ENCODE measurements at regions not wholly inside any gene's neighbourhood (a gene's known extent, or its start where the extent isn't known, plus 50 kb on each side); places are given as distances from the start of the nearest gene placed in this dataset.
A peak's percentile ranks its signal among the peaks of the same experiment; 100 is the strongest.

- TF ChIP-seq CTCF (IDR thresholded peaks at IDR 0.05; ENCODE audit: unreplicated experiment) = no peak
- H3K27ac Mint-ChIP-seq = no peak overlapping the region
- H3K4me3 Mint-ChIP-seq (ENCODE audit: low read depth) = no peak overlapping the region
- H3K27me3 Mint-ChIP-seq = peaks cover 60% of the 10 kb centered on the region
- H3K36me3 Mint-ChIP-seq (ENCODE audit: insufficient read depth) = no peaks in the 10 kb centered on the region
- peaks cover 19% of the 10 kb centered on the region for H3K4me1 Mint-ChIP-seq (ENCODE audit: low read depth)
- DNase-seq (ENCODE audit: low spot score, unreplicated experiment) = no peak
- no peaks in the 10 kb centered on the region for H3K9me3 Mint-ChIP-seq (ENCODE audit: low read depth)
Observed at GRCh38 chr6:37556881-37557644, 57.4 kb upstream of the CCDC167 start.

- H3K4me3 Mint-ChIP-seq (ENCODE audit: low read depth) = no peak overlapping the region
- peaks cover 19% of the 10 kb centered on the region for H3K4me1 Mint-ChIP-seq (ENCODE audit: low read depth)
- no peaks in the 10 kb centered on the region for H3K9me3 Mint-ChIP-seq (ENCODE audit: low read depth)
- peaks cover 48% of the 10 kb centered on the region for H3K27me3 Mint-ChIP-seq
- no peaks in the 10 kb centered on the region for H3K36me3 Mint-ChIP-seq (ENCODE audit: insufficient read depth)
- TF ChIP-seq CTCF (IDR thresholded peaks at IDR 0.05; ENCODE audit: unreplicated experiment) = no peak
- H3K27ac Mint-ChIP-seq = no peak overlapping the region
- DNase-seq (ENCODE audit: low spot score, unreplicated experiment) = no peak
Observed at GRCh38 chr6:37555040-37555781, 55.5 kb upstream of the CCDC167 start.

- Mint-ChIP-seq H3K4me1 (ENCODE audit: low read depth) (peaks cover 19% of the 10 kb centered on the region), H3K9me3 (ENCODE audit: low read depth) (no peaks in the 10 kb centered on the region), H3K27ac (peak overlapping the region; percentile 57), H3K36me3 (ENCODE audit: insufficient read depth) (no peaks in the 10 kb centered on the region), H3K4me3 (ENCODE audit: low read depth) (no peak overlapping the region), H3K27me3 (peaks cover 42% of the 10 kb centered on the region)
- DNase-seq (ENCODE audit: low spot score, unreplicated experiment) = no peak
- no peak for TF ChIP-seq CTCF (IDR thresholded peaks at IDR 0.05; ENCODE audit: unreplicated experiment)
Observed at GRCh38 chr6:37554480-37554819, 54.8 kb upstream of the CCDC167 start.

GRCh38 chr6:37552267-37552666 is 52.6 kb upstream of the CCDC167 start:
- Mint-ChIP-seq H3K9me3 (ENCODE audit: low read depth) (no peaks in the 10 kb centered on the region), H3K4me1 (ENCODE audit: low read depth) (peaks cover 20% of the 10 kb centered on the region), H3K27me3 (peaks cover 20% of the 10 kb centered on the region), H3K4me3 (ENCODE audit: low read depth) (no peak overlapping the region), H3K36me3 (ENCODE audit: insufficient read depth) (no peaks in the 10 kb centered on the region), H3K27ac (no peak overlapping the region)
- no peak for DNase-seq (ENCODE audit: low spot score, unreplicated experiment)
- no peak for TF ChIP-seq CTCF (IDR thresholded peaks at IDR 0.05; ENCODE audit: unreplicated experiment)

- Mint-ChIP-seq H3K27me3 (peaks cover 20% of the 10 kb centered on the region), H3K4me1 (ENCODE audit: low read depth) (peaks cover 20% of the 10 kb centered on the region), H3K27ac (no peak overlapping the region), H3K4me3 (ENCODE audit: low read depth) (no peak overlapping the region), H3K9me3 (ENCODE audit: low read depth) (no peaks in the 10 kb centered on the region), H3K36me3 (ENCODE audit: insufficient read depth) (no peaks in the 10 kb centered on the region)
- TF ChIP-seq CTCF (IDR thresholded peaks at IDR 0.05; ENCODE audit: unreplicated experiment) = no peak
- no peak for DNase-seq (ENCODE audit: low spot score, unreplicated experiment)
Observed at GRCh38 chr6:37551867-37552266, 52.2 kb upstream of the CCDC167 start.
